ENCODE measurements at regions not wholly inside any gene's neighbourhood (a gene's known extent, or its start where the extent isn't known, plus 50 kb on each side); places are given as distances from the start of the nearest gene placed in this dataset.

GRCh38 chr2:166381-166780 lies 97.5 kb downstream of the SH3YL1 start:
- Histone ChIP-seq H3K36me3 (no peaks in the 10 kb centered on the region), H3K27me3 (no peaks in the 10 kb centered on the region)
- no peak for DNase-seq (ENCODE audit: extremely low spot score)

GRCh38 chr2:165530-165929 lies 98.3 kb downstream of the SH3YL1 start:
- intact Hi-C loops (cut with DNase I): no loop called here
- Histone ChIP-seq H3K36me3 (no peaks in the 10 kb centered on the region), H3K9me3 (no peaks in the 10 kb centered on the region), H3K4me3 (no peak overlapping the region), H3K27ac (replicated peaks in 1 of 4) (no peak overlapping the region), H3K27me3 (peaks cover 0 to 3% (median 0%) of the 10 kb centered on the region in 4 donors), H3K4me1 (no peaks in the 10 kb centered on the region)
- no peak for TF ChIP-seq POLR2A (IDR thresholded peaks at IDR 0.05; ENCODE audit: low read depth)
- no peak for TF ChIP-seq POLR2AphosphoS5 (IDR thresholded peaks at IDR 0.05)
- TF ChIP-seq EP300 (IDR thresholded peaks at IDR 0.05): no peak
- TF ChIP-seq CTCF (IDR thresholded peaks at IDR 0.05): no peak
- WGBS: 58% methylated on average over 1 of the region's 1 CpG
- DNase-seq (ENCODE audit: extremely low spot score): no peak

More at GRCh38 chr2:166381-166780, 97.5 kb downstream of the SH3YL1 start:
- intact Hi-C loops (cut with DNase I): no loop called here
- no peaks in the 10 kb centered on the region for H3K4me1 ChIP-seq
- TF ChIP-seq POLR2AphosphoS5 (IDR thresholded peaks at IDR 0.05): no peak
- H3K27ac ChIP-seq (replicated peaks in 1 of 4): no peak overlapping the region
- WGBS: 45% methylated on average over 10 of the region's 10 CpGs
- H3K9me3 ChIP-seq: no peaks in the 10 kb centered on the region
- H3K4me3 ChIP-seq: no peak overlapping the region

- 74% methylated on average over 13 of the region's 13 CpGs for WGBS
- TF ChIP-seq CTCF (IDR thresholded peaks at IDR 0.05) (no peak), POLR2AphosphoS5 (IDR thresholded peaks at IDR 0.05) (no peak), EP300 (IDR thresholded peaks at IDR 0.05) (no peak), POLR2A (IDR thresholded peaks at IDR 0.05; ENCODE audit: low read depth) (no peak)
- no peak overlapping the region for H3K27ac ChIP-seq (replicated peaks in 1 of 4)
- H3K4me1 ChIP-seq: no peaks in the 10 kb centered on the region
- no peaks in the 10 kb centered on the region for H3K9me3 ChIP-seq
- DNase-seq (ENCODE audit: extremely low spot score): peak; percentile 80
- H3K27me3 ChIP-seq: peaks cover 0 to 3% (median 0%) of the 10 kb centered on the region in 4 donors
- H3K36me3 ChIP-seq: no peaks in the 10 kb centered on the region
- intact Hi-C loops (cut with DNase I): no loop called here
- no peak overlapping the region for H3K4me3 ChIP-seq
Measured at GRCh38 chr2:162473-163382, 101.1 kb downstream of the SH3YL1 start.

- WGBS: 82% methylated on average over 7 of the region's 7 CpGs
- intact Hi-C loops (cut with DNase I): no loop called here
- no peak for DNase-seq (ENCODE audit: extremely low spot score)
- Histone ChIP-seq H3K4me3 (no peak overlapping the region), H3K27ac (replicated peaks in 1 of 4) (no peak overlapping the region), H3K27me3 (peaks cover 0 to 3% (median 0%) of the 10 kb centered on the region in 4 donors), H3K4me1 (no peaks in the 10 kb centered on the region), H3K9me3 (no peaks in the 10 kb centered on the region), H3K36me3 (no peaks in the 10 kb centered on the region)
- TF ChIP-seq EP300 (IDR thresholded peaks at IDR 0.05) (no peak), CTCF (IDR thresholded peaks at IDR 0.05) (no peak), POLR2A (IDR thresholded peaks at IDR 0.05; ENCODE audit: low read depth) (no peak), POLR2AphosphoS5 (IDR thresholded peaks at IDR 0.05) (no peak)
Measured at GRCh38 chr2:161729-162128, 102.1 kb downstream of the SH3YL1 start.

- Histone ChIP-seq H3K9me3 (no peaks in the 10 kb centered on the region), H3K4me1 (no peaks in the 10 kb centered on the region), H3K27me3 (peaks cover 0 to 15% (median 0%) of the 10 kb centered on the region in 4 donors), H3K4me3 (no peak overlapping the region), H3K36me3 (no peaks in the 10 kb centered on the region), H3K27ac (replicated peaks in 1 of 4) (no peak overlapping the region)
- DNase-seq (ENCODE audit: extremely low spot score): no peak
- intact Hi-C loops (cut with DNase I): no loop called here
- 45% methylated on average over 6 of the region's 6 CpGs for WGBS
- no peak for TF ChIP-seq POLR2A (IDR thresholded peaks at IDR 0.05; ENCODE audit: low read depth)
- TF ChIP-seq EP300 (IDR thresholded peaks at IDR 0.05): no peak
- no peak for TF ChIP-seq CTCF (IDR thresholded peaks at IDR 0.05)
- no peak for TF ChIP-seq POLR2AphosphoS5 (IDR thresholded peaks at IDR 0.05)
Measured at GRCh38 chr2:151553-152334, 105.4 kb upstream of the FAM110C start.

Data from esophagus muscularis mucosa (tissue), 4 donors.